ENCODE measurements at regions not wholly inside any gene's neighbourhood (a gene's known extent, or its start where the extent isn't known, plus 50 kb on each side); places are given as distances from the start of the nearest gene placed in this dataset.

DNA sequence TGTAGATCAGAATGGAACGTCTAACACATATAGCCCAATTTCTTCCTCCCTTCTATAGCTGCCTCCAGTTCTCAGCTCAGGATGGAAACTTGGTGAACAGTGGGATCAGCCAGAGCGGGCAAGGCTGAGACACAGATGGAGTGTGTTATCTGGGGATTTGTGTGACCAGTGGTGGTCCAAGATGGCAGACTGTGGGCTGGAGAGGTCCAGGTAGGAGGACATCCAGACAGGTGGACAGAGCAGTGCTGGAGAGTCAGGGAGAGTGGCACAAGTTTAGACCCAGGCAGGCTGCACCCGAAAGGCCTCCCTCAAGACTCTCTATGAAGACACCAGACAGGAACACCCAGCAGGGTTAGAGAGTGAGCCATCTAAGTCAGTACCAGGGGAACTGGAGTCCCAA is 116.1 kb upstream of the CPSF6 start:
- TF ChIP-seq POLR2A (IDR thresholded peaks at IDR 0.05) (no peak), POLR2AphosphoS5 (IDR thresholded peaks at IDR 0.05) (no peak), EP300 (IDR thresholded peaks at IDR 0.05) (no peak)
- TF ChIP-seq, protein P1, sequence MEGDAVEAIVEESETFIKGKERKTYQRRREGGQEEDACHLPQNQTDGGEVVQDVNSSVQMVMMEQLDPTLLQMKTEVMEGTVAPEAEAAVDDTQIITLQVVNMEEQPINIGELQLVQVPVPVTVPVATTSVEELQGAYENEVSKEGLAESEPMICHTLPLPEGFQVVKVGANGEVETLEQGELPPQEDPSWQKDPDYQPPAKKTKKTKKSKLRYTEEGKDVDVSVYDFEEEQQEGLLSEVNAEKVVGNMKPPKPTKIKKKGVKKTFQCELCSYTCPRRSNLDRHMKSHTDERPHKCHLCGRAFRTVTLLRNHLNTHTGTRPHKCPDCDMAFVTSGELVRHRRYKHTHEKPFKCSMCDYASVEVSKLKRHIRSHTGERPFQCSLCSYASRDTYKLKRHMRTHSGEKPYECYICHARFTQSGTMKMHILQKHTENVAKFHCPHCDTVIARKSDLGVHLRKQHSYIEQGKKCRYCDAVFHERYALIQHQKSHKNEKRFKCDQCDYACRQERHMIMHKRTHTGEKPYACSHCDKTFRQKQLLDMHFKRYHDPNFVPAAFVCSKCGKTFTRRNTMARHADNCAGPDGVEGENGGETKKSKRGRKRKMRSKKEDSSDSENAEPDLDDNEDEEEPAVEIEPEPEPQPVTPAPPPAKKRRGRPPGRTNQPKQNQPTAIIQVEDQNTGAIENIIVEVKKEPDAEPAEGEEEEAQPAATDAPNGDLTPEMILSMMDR (IDR thresholded peaks at IDR 0.05) = no peak
